ENCODE measurements at regions not wholly inside any gene's neighbourhood (a gene's known extent, or its start where the extent isn't known, plus 50 kb on each side); places are given as distances from the start of the nearest gene placed in this dataset.

GRCh38 chr2:122873951-122874350, 1118.5 kb downstream of the TSN start:
- H3K27ac Mint-ChIP-seq: no peak overlapping the region
- peaks cover 12% of the 10 kb centered on the region for H3K9me3 Mint-ChIP-seq
- H3K4me3 Mint-ChIP-seq: no peak overlapping the region
- no peaks in the 10 kb centered on the region for H3K4me1 Mint-ChIP-seq (ENCODE audit: low read depth)
- DNase-seq: no peak
- H3K36me3 Mint-ChIP-seq (ENCODE audit: low read depth): no peaks in the 10 kb centered on the region
- no peaks in the 10 kb centered on the region for H3K27me3 Mint-ChIP-seq

GRCh38 chr2:122875091-122875865, 1119.8 kb downstream of the TSN start:
- H3K9me3 Mint-ChIP-seq: peaks cover 12% of the 10 kb centered on the region
- H3K27ac Mint-ChIP-seq: no peak overlapping the region
- DNase-seq: no peak
- no peaks in the 10 kb centered on the region for H3K36me3 Mint-ChIP-seq (ENCODE audit: low read depth)
- H3K4me3 Mint-ChIP-seq: no peak overlapping the region
- H3K4me1 Mint-ChIP-seq (ENCODE audit: low read depth): no peaks in the 10 kb centered on the region
- H3K27me3 Mint-ChIP-seq: no peaks in the 10 kb centered on the region

- Mint-ChIP-seq H3K27me3 (no peaks in the 10 kb centered on the region), H3K4me1 (ENCODE audit: low read depth) (no peaks in the 10 kb centered on the region), H3K27ac (no peak overlapping the region), H3K36me3 (ENCODE audit: low read depth) (no peaks in the 10 kb centered on the region), H3K4me3 (no peak overlapping the region), H3K9me3 (peaks cover 9% of the 10 kb centered on the region)
- no peak for DNase-seq
Observed at GRCh38 chr2:122883849-122884248, 1128.4 kb downstream of the TSN start.

DNA sequence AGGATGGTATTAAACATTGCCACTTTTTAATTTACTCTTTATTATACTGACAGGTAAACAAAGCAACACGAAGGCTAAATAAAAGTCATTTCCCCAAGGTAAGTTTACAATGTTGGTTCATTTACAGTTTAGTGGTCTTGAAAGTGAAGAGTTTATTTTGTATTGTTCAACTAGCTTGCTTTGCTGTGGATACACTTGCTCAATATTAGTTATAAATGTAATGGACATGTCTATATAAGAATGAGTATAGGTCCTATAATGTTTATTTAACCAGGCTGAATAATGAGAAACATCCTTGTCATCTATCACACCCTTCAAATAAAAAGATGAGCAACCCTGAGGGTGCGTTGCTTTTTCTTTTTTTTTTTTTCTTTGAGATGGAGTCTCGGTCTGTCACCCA, 1129.4 kb downstream of the TSN start:
- Mint-ChIP-seq H3K27ac (no peak overlapping the region), H3K36me3 (ENCODE audit: low read depth) (no peaks in the 10 kb centered on the region), H3K4me1 (ENCODE audit: low read depth) (no peaks in the 10 kb centered on the region), H3K4me3 (no peak overlapping the region), H3K27me3 (no peaks in the 10 kb centered on the region), H3K9me3 (peaks cover 7% of the 10 kb centered on the region)
- DNase-seq: no peak

- Mint-ChIP-seq H3K27ac (no peak overlapping the region), H3K36me3 (ENCODE audit: low read depth) (no peaks in the 10 kb centered on the region), H3K4me1 (ENCODE audit: low read depth) (no peaks in the 10 kb centered on the region), H3K9me3 (peaks cover 7% of the 10 kb centered on the region), H3K4me3 (no peak overlapping the region), H3K27me3 (no peaks in the 10 kb centered on the region)
- no peak for DNase-seq
Observed at GRCh38 chr2:122885436-122885835, 1130.0 kb downstream of the TSN start.

DNA sequence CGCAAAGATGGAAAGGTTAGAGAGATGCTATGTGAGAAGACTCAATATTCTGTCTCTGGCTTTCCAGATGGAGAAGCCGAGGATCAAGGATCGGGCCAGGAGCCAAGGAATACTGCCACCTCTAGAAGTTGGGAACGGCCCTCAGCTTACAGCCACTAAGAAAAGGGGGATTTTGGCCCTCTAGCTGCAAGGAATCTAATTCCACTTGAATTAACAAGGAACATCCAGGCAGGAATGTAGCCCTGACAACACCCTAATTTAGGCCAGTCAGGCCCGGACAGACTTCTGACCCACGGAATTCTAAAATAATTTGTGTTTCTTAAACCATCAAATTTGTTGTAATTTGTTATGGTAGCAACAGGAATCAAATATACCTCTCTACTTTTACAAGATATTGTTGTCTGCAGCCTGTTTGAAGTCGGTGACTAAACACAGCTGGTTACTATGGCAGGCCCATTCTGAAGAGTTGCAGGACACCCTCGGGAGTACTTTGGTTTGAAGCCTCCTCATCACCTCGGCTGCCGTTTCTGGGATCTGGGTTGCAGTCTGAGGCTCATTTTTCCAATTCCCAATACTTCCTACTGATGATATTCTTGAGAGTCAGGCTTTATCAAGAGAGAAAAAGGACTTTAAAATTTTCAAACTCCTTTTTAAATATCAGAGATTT, 1131.2 kb downstream of the TSN start:
- H3K9me3 Mint-ChIP-seq: peaks cover 2% of the 10 kb centered on the region
- no peaks in the 10 kb centered on the region for H3K27me3 Mint-ChIP-seq
- no peaks in the 10 kb centered on the region for H3K36me3 Mint-ChIP-seq (ENCODE audit: low read depth)
- no peak overlapping the region for H3K27ac Mint-ChIP-seq
- no peak for DNase-seq
- H3K4me3 Mint-ChIP-seq: no peak overlapping the region
- no peaks in the 10 kb centered on the region for H3K4me1 Mint-ChIP-seq (ENCODE audit: low read depth)

DNA sequence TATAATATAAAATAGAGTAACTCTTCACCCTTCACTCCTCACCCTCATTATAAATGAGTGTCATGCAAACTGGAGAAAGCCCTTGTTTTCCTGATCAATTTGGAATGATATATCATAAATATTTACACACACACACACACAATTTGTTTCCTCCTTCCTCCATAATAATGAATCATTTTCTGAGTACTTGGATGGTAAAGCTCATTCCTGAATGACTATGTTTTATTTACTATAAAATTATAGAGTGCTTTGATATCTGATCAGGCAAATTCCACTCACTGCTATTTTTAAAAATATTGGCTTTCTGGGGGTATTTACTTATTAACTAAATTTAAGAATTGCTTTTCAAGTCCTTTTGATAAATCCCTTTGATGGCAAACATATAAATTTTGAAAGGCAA, 1125.5 kb upstream of the CNTNAP5 start:
- H3K27me3 Mint-ChIP-seq: no peaks in the 10 kb centered on the region
- H3K27ac Mint-ChIP-seq: no peak overlapping the region
- DNase-seq: no peak
- no peaks in the 10 kb centered on the region for H3K36me3 Mint-ChIP-seq (ENCODE audit: low read depth)
- H3K9me3 Mint-ChIP-seq: peaks cover 17% of the 10 kb centered on the region
- no peaks in the 10 kb centered on the region for H3K4me1 Mint-ChIP-seq (ENCODE audit: low read depth)
- H3K4me3 Mint-ChIP-seq: no peak overlapping the region

GRCh38 chr2:122905431-122905830, 1119.7 kb upstream of the CNTNAP5 start:
- no peaks in the 10 kb centered on the region for H3K4me1 Mint-ChIP-seq (ENCODE audit: low read depth)
- no peaks in the 10 kb centered on the region for H3K27me3 Mint-ChIP-seq
- no peak overlapping the region for H3K4me3 Mint-ChIP-seq
- H3K36me3 Mint-ChIP-seq (ENCODE audit: low read depth): no peaks in the 10 kb centered on the region
- peaks cover 4% of the 10 kb centered on the region for H3K9me3 Mint-ChIP-seq
- no peak overlapping the region for H3K27ac Mint-ChIP-seq
- DNase-seq: no peak

GRCh38 chr2:122908159-122908558, 1116.9 kb upstream of the CNTNAP5 start:
- peaks cover 13% of the 10 kb centered on the region for H3K9me3 Mint-ChIP-seq
- H3K4me1 Mint-ChIP-seq (ENCODE audit: low read depth): no peaks in the 10 kb centered on the region
- DNase-seq: no peak
- H3K4me3 Mint-ChIP-seq: no peak overlapping the region
- no peak overlapping the region for H3K27ac Mint-ChIP-seq
- H3K36me3 Mint-ChIP-seq (ENCODE audit: low read depth): no peaks in the 10 kb centered on the region
- H3K27me3 Mint-ChIP-seq: no peaks in the 10 kb centered on the region

- Mint-ChIP-seq H3K9me3 (peaks cover 31% of the 10 kb centered on the region), H3K4me3 (no peak overlapping the region), H3K36me3 (ENCODE audit: low read depth) (no peaks in the 10 kb centered on the region), H3K27me3 (no peaks in the 10 kb centered on the region), H3K4me1 (ENCODE audit: low read depth) (no peaks in the 10 kb centered on the region), H3K27ac (no peak overlapping the region)
- DNase-seq: no peak
Observed at GRCh38 chr2:122927197-122927596, 1097.9 kb upstream of the CNTNAP5 start.

DNA sequence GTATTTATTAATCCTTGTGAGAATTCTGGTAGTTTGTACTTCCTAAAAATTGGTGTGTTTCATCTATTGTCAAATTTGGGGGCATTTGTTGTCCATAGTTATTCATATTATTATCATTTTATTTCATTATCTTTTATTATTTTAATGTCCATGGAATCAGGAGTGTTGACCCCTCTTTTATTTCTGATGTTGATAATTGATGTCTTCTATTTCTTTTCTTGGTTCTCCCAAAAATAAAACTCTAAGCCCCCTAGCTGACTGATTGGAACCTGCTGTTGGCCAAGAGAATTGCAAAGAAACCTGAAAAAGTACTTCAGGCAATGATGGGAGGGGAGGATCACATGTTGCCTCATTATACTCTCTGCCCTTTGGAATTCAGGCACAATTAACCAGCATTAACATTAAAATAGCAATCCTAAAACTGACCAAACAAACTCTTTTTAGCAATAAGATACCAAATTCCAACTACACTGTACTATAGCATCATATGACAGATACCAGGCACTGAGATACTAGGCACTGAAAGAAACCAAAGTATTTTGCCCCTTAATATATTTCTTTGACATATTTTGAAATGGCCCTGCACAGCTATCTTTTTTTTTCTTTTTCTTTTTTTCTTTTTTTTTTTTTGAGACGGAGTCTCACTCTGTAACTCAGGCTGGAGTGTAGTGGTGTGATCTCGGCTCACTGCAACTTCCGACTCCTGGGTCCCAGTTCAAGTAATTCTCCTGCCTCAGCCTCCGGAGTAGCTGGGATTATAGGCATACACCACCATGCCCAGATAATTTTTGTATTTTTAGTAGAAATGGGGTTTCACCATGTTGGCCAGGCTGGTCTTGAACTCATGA, 1097.2 kb upstream of the CNTNAP5 start:
- Mint-ChIP-seq H3K27ac (no peak overlapping the region), H3K27me3 (no peaks in the 10 kb centered on the region), H3K4me1 (ENCODE audit: low read depth) (no peaks in the 10 kb centered on the region), H3K4me3 (no peak overlapping the region), H3K9me3 (peaks cover 31% of the 10 kb centered on the region), H3K36me3 (ENCODE audit: low read depth) (no peaks in the 10 kb centered on the region)
- DNase-seq: no peak

DNA sequence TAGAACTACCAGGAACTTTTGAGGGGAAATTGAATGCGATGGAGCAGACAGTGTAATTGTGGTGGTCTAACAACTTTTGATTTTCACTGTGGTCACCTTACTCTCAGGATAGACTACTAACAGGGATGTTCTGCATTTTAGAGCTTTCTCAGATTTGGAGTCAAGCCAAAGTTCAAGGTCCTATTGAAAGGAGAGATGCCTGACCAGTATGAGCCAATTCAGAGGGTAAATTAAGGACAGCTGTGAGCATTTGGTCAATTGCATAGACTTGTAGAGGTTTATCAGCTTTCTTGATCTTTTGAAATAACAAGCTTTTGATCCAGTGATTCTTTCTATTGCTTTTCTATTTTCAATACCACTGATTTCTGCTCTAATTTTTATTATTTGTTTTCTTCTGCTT, 1095.7 kb upstream of the CNTNAP5 start:
- H3K27me3 Mint-ChIP-seq: no peaks in the 10 kb centered on the region
- H3K9me3 Mint-ChIP-seq: peaks cover 27% of the 10 kb centered on the region
- no peaks in the 10 kb centered on the region for H3K36me3 Mint-ChIP-seq (ENCODE audit: low read depth)
- no peaks in the 10 kb centered on the region for H3K4me1 Mint-ChIP-seq (ENCODE audit: low read depth)
- no peak for DNase-seq
- H3K27ac Mint-ChIP-seq: no peak overlapping the region
- H3K4me3 Mint-ChIP-seq: no peak overlapping the region

- Mint-ChIP-seq H3K4me3 (no peak overlapping the region), H3K9me3 (peaks cover 8% of the 10 kb centered on the region), H3K36me3 (ENCODE audit: low read depth) (no peaks in the 10 kb centered on the region), H3K27ac (no peak overlapping the region), H3K4me1 (ENCODE audit: low read depth) (no peaks in the 10 kb centered on the region), H3K27me3 (no peaks in the 10 kb centered on the region)
- DNase-seq: no peak
Observed at GRCh38 chr2:122935506-122935905, 1089.6 kb upstream of the CNTNAP5 start.

GRCh38 chr2:122939796-122940195, 1085.3 kb upstream of the CNTNAP5 start:
- H3K4me3 Mint-ChIP-seq: no peak overlapping the region
- no peaks in the 10 kb centered on the region for H3K4me1 Mint-ChIP-seq (ENCODE audit: low read depth)
- no peak for DNase-seq
- peaks cover 2% of the 10 kb centered on the region for H3K9me3 Mint-ChIP-seq
- H3K36me3 Mint-ChIP-seq (ENCODE audit: low read depth): no peaks in the 10 kb centered on the region
- no peaks in the 10 kb centered on the region for H3K27me3 Mint-ChIP-seq
- no peak overlapping the region for H3K27ac Mint-ChIP-seq

- no peaks in the 10 kb centered on the region for H3K36me3 Mint-ChIP-seq (ENCODE audit: low read depth)
- no peaks in the 10 kb centered on the region for H3K27me3 Mint-ChIP-seq
- H3K4me1 Mint-ChIP-seq (ENCODE audit: low read depth): no peaks in the 10 kb centered on the region
- no peak overlapping the region for H3K4me3 Mint-ChIP-seq
- no peak overlapping the region for H3K27ac Mint-ChIP-seq
- peaks cover 23% of the 10 kb centered on the region for H3K9me3 Mint-ChIP-seq
- DNase-seq: no peak
Observed at GRCh38 chr2:122949523-122949922, 1075.6 kb upstream of the CNTNAP5 start.
